H9 (cell line): ENCODE measurements at regions not wholly inside any gene's neighbourhood (a gene's known extent, or its start where the extent isn't known, plus 50 kb on each side); places are given as distances from the start of the nearest gene placed in this dataset.

ENCODE experiments used
- DNase-seq: peaks from one replicate; pipeline ENCODE4 v3.0.0-alpha.2; 2017
- H2AFZ ChIP-seq: one replicate; pipeline ENCODE4 v1.6.1; 2013; ENCODE audit warnings: mild to moderate bottlenecking, low read length, control low read depth, moderate library complexity
- H2AK5ac ChIP-seq: 2 replicates; pipeline ENCODE4 v1.6.1; 2013; ENCODE audit warnings: low read length, control low read depth, mixed read lengths; ENCODE audit not compliant: insufficient read length
- H2BK120ac ChIP-seq: one replicate; pipeline ENCODE4 v1.6.1; 2013; ENCODE audit warnings: low read depth, mild to moderate bottlenecking, low read length, control low read depth, inconsistent platforms; ENCODE audit not compliant: poor library complexity, severe bottlenecking
- H2BK12ac ChIP-seq: 2 replicates; pipeline ENCODE4 v1.6.1; 2013; ENCODE audit warnings: low read length, control low read depth, mixed read lengths, low read depth; ENCODE audit not compliant: insufficient read length
- H2BK15ac ChIP-seq: 2 replicates; pipeline ENCODE4 v1.6.1; 2013; ENCODE audit warnings: low read depth, low read length, control low read depth
- H2BK20ac ChIP-seq: one replicate; pipeline ENCODE4 v1.6.1; 2013; ENCODE audit warnings: low read depth, mild to moderate bottlenecking, low read length, control low read depth, inconsistent platforms; ENCODE audit not compliant: poor library complexity, severe bottlenecking
- H2BK5ac ChIP-seq: 2 replicates; pipeline ENCODE4 v1.6.1; 2013; ENCODE audit warnings: low read length, control low read depth, mixed read lengths; ENCODE audit not compliant: insufficient read length
- H3K14ac ChIP-seq: 2 replicates; pipeline ENCODE4 v1.6.1; 2013; ENCODE audit warnings: low read length, control low read depth; ENCODE audit not compliant: insufficient read depth
- H3K18ac ChIP-seq: 2 replicates; pipeline ENCODE4 v1.6.1; 2013; ENCODE audit warnings: low read depth, mild to moderate bottlenecking, mixed read lengths, low read length, control low read depth; ENCODE audit not compliant: insufficient read length
- H3K23ac ChIP-seq: 2 replicates; pipeline ENCODE4 v1.6.1; 2013; ENCODE audit warnings: low read length, control low read depth, mixed read lengths, low read depth; ENCODE audit not compliant: insufficient read length
- H3K23me2 ChIP-seq: 2 replicates; pipeline ENCODE4 v1.6.1; 2013; ENCODE audit warnings: low read depth, mild to moderate bottlenecking, mixed read lengths, low read length, control low read depth; ENCODE audit not compliant: insufficient read length, poor library complexity, severe bottlenecking
- H3K27ac ChIP-seq: 2 replicates; pipeline ENCODE4 v1.5.1; 2013; ENCODE audit warnings: low read length, control low read depth, mixed read lengths, low read depth; ENCODE audit not compliant: insufficient read length
- H3K27me3 ChIP-seq: 2 replicates; pipeline ENCODE4 v1.6.1; 2013; ENCODE audit warnings: low read length, control low read depth, inconsistent platforms; ENCODE audit not compliant: insufficient read depth
- H3K4ac ChIP-seq: 2 replicates; pipeline ENCODE4 v1.6.1; 2013; ENCODE audit warnings: low read depth, mild to moderate bottlenecking, control low read depth, inconsistent platforms, low read length, moderate library complexity
- H3K4me1 ChIP-seq: 2 replicates; pipeline ENCODE4 v1.6.1; 2013; ENCODE audit warnings: low read length, control low read depth, inconsistent platforms; ENCODE audit not compliant: insufficient read depth
- H3K4me2 ChIP-seq: 2 replicates; pipeline ENCODE4 v1.6.1; 2013; ENCODE audit warnings: low read length, control low read depth, mixed read lengths; ENCODE audit not compliant: insufficient read length, insufficient read depth
- H3K56ac ChIP-seq: 2 replicates; pipeline ENCODE4 v1.6.1; 2013; ENCODE audit warnings: low read depth, mild to moderate bottlenecking, mixed read lengths, low read length, control low read depth; ENCODE audit not compliant: insufficient read length
- H3K79me1 ChIP-seq: 2 replicates; pipeline ENCODE4 v1.6.1; 2013; ENCODE audit warnings: low read depth, mild to moderate bottlenecking, moderate library complexity, low read length, control low read depth, inconsistent platforms; ENCODE audit not compliant: insufficient read depth, poor library complexity, severe bottlenecking
- H3K79me2 ChIP-seq: 2 replicates; pipeline ENCODE4 v1.6.1; 2013; ENCODE audit warnings: low read length, control low read depth, inconsistent platforms; ENCODE audit not compliant: insufficient read depth
- H3K9ac ChIP-seq: 2 replicates; pipeline ENCODE4 v1.6.1; 2013; ENCODE audit warnings: low read length, control low read depth, mixed read lengths; ENCODE audit not compliant: insufficient read length; ENCODE audit errors: extremely low read depth
- H3K9me3 ChIP-seq: one replicate; pipeline ENCODE4 v1.6.1; 2013; ENCODE audit warnings: low read depth, low read length, inconsistent platforms; ENCODE audit not compliant: control insufficient read depth
- H3T11ph ChIP-seq: one replicate; pipeline ENCODE4 v1.6.1; 2013; ENCODE audit warnings: mild to moderate bottlenecking, low read length, control low read depth, inconsistent platforms
- H4K20me1 ChIP-seq: one replicate; pipeline ENCODE4 v1.6.1; 2013; ENCODE audit not compliant: control insufficient read depth, insufficient read length, insufficient read depth
- H4K5ac ChIP-seq: 2 replicates; pipeline ENCODE4 v1.6.1; 2013; ENCODE audit warnings: low read depth, mild to moderate bottlenecking, mixed read lengths, low read length, control low read depth; ENCODE audit not compliant: insufficient read length
- H4K8ac ChIP-seq: replicated peaks from 2 replicates; pipeline ENCODE4 v1.6.1; 2013; ENCODE audit warnings: low read length, control low read depth, mixed read lengths, low read depth; ENCODE audit not compliant: insufficient read length
- H4K91ac ChIP-seq: 2 replicates; pipeline ENCODE4 v1.6.1; 2013; ENCODE audit warnings: low read depth, mild to moderate bottlenecking, moderate library complexity, mixed read lengths, low read length, control low read depth; ENCODE audit not compliant: insufficient read length
- H3K27ac Mint-ChIP-seq, 3 experiments: 2 replicates in 2 of 3; 3 replicates in 1 of 3; pipeline ENCODE4 v1.8.0; 2020 to 2021; ENCODE audit warnings: mixed read lengths in 3 of 3, mild to moderate bottlenecking in 1 of 3, moderate library complexity in 1 of 3
- H3K27me3 Mint-ChIP-seq: 2 replicates; pipeline ENCODE4 v1.8.0; 2021; ENCODE audit warnings: low read depth, mild to moderate bottlenecking, moderate library complexity, mixed read lengths
- H3K36me3 Mint-ChIP-seq, 3 experiments: 2 replicates in 2 of 3; 3 replicates in 1 of 3; pipeline ENCODE4 v1.8.0; 2020 to 2021; ENCODE audit warnings: low read depth in 3 of 3, mixed read lengths in 3 of 3; ENCODE audit not compliant: insufficient read depth in 1 of 3
- H3K4me1 Mint-ChIP-seq, 2 experiments: 2 replicates each; pipeline ENCODE4 v1.8.0; 2020; ENCODE audit warnings: mixed read lengths in 2 of 2
- H3K4me3 Mint-ChIP-seq, 2 experiments: 2 replicates in 1 of 2; 3 replicates in 1 of 2; pipeline ENCODE4 v1.8.0; 2020 to 2021; ENCODE audit warnings: mild to moderate bottlenecking in 2 of 2, mixed read lengths in 2 of 2, moderate library complexity in 1 of 2
- H3K9me3 Mint-ChIP-seq, 2 experiments: 2 replicates in 1 of 2; 3 replicates in 1 of 2; pipeline ENCODE4 v1.8.0; 2020; ENCODE audit warnings: mild to moderate bottlenecking in 2 of 2, mixed read lengths in 2 of 2, moderate library complexity in 1 of 2
- WGBS: extraction: QIAGEN DNeasy Blood & Tissue Kit; methylation state at CpG from one replicate; pipeline ENCODE4 v1.1.7; 2013; ENCODE audit warnings: missing lambda C conversion rate, low lambda C conversion rate, mixed read lengths; ENCODE audit not compliant: insufficient read length; ENCODE audit errors: extremely low coverage; 5-methylcytosine and 5-hydroxymethylcytosine counted together
- TF ChIP-seq, protein P1 (sequence below): fragments of 200-600 bp; sonication (generic); conservative IDR thresholded peaks from 3 replicates; pipeline ENCODE4 v1.8.0; 2021; ENCODE audit warnings: antibody characterized with exemption, mild to moderate bottlenecking

DNA sequence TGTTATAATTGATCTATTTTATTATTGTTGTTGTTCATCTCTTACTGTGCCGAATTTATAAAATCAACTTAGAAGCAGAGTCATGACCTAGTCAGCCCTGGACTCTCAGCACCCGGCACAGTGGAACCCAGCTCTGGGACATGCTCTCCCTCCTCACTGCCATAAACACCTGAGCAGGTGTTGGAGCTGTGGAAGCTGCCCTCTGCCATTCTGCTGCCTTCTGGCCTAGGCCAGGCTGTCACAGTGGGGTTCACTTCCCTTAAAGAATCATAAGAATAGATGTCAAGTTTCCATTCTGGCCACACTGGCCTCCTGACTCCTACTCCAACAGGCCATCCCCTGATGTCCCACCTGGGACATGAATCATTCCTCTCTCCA, 192.2 kb downstream of the ZFP36L2 start:
- H3K4me1 Mint-ChIP-seq = peaks cover 6 to 9% of the 10 kb centered on the region in 2 experiments; a peak in 3 of 4 replicates
- Histone ChIP-seq H2BK12ac (no peak overlapping the region), H3K79me2 (no peaks in the 10 kb centered on the region)

More for the DNA sequence above, 192.2 kb downstream of the ZFP36L2 start:
- Histone ChIP-seq H2BK20ac (no peak overlapping the region), H3K79me1 (no peaks in the 10 kb centered on the region), H3K23me2 (no peaks in the 10 kb centered on the region), H3K18ac (no peak overlapping the region), H3K56ac (no peak overlapping the region), H2BK5ac (no peak overlapping the region), H3K4me1 (no peaks in the 10 kb centered on the region), H3K9me3 (no peaks in the 10 kb centered on the region), H2AFZ (no peak overlapping the region), H3K4me2 (no peak overlapping the region), H3K9ac (no peak overlapping the region), H4K91ac (no peak overlapping the region), H2BK15ac (no peak overlapping the region), H4K5ac (no peak overlapping the region), H3T11ph (no peak overlapping the region), H3K14ac (no peak overlapping the region), H4K8ac (no peak overlapping the region), H2BK120ac (no peak overlapping the region), H3K27me3 (no peaks in the 10 kb centered on the region), H3K27ac (no peak overlapping the region), H2AK5ac (no peak overlapping the region), H4K20me1 (no peaks in the 10 kb centered on the region), H3K4ac (no peak overlapping the region), H3K23ac (no peak overlapping the region)
- H3K27me3 Mint-ChIP-seq = no peaks in the 10 kb centered on the region; the same call in 1 of the 2 replicates
- H3K27ac Mint-ChIP-seq = no peak overlapping the region
- H3K36me3 Mint-ChIP-seq = no peaks in the 10 kb centered on the region
- H3K9me3 Mint-ChIP-seq = no peaks in the 10 kb centered on the region
- no CpG with 5 or more reads among the region's 2 CpGs for WGBS
- TF ChIP-seq, protein P1, sequence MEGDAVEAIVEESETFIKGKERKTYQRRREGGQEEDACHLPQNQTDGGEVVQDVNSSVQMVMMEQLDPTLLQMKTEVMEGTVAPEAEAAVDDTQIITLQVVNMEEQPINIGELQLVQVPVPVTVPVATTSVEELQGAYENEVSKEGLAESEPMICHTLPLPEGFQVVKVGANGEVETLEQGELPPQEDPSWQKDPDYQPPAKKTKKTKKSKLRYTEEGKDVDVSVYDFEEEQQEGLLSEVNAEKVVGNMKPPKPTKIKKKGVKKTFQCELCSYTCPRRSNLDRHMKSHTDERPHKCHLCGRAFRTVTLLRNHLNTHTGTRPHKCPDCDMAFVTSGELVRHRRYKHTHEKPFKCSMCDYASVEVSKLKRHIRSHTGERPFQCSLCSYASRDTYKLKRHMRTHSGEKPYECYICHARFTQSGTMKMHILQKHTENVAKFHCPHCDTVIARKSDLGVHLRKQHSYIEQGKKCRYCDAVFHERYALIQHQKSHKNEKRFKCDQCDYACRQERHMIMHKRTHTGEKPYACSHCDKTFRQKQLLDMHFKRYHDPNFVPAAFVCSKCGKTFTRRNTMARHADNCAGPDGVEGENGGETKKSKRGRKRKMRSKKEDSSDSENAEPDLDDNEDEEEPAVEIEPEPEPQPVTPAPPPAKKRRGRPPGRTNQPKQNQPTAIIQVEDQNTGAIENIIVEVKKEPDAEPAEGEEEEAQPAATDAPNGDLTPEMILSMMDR = no peak
- DNase-seq = no peak
- H3K4me3 Mint-ChIP-seq = no peak overlapping the region
